SHP77 treated with DMSO at 0.1 percent for 48 hours (cell line): ENCODE measurements at regions not wholly inside any gene's neighbourhood (a gene's known extent, or its start where the extent isn't known, plus 50 kb on each side); places are given as distances from the start of the nearest gene placed in this dataset.
"Not testable (repeated sequence)": the region's sequence is repeated elsewhere in the genome, so short reads cannot be mapped to it uniquely, and the experiment has no call there.

ENCODE experiments used
- DNase-seq: peaks from one replicate; lab custom pipeline; 2025; lab: John Stamatoyannopoulos, UW

DNA sequence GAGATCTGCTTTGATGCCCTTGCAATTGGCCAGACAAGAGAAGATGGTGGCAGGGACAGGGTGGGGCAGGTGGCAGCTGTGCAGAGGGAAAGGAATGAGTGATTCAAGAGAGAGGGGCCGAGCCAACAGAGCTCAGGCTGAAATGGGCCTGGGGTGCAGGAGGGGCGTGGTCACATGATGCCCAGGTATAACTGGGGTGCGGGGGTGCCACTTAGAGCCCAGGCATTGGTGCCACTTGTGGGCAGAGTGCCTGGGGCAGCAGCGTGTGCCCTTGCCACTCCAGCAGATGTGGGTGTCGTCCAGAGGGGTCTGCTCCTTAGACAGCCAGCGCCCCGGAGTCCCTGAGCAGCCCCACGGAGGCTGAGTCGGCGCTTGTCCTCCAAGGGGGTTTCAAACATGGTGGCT is 88.7 kb downstream of the PLXNA1 start:
- no peak for DNase-seq

DNA sequence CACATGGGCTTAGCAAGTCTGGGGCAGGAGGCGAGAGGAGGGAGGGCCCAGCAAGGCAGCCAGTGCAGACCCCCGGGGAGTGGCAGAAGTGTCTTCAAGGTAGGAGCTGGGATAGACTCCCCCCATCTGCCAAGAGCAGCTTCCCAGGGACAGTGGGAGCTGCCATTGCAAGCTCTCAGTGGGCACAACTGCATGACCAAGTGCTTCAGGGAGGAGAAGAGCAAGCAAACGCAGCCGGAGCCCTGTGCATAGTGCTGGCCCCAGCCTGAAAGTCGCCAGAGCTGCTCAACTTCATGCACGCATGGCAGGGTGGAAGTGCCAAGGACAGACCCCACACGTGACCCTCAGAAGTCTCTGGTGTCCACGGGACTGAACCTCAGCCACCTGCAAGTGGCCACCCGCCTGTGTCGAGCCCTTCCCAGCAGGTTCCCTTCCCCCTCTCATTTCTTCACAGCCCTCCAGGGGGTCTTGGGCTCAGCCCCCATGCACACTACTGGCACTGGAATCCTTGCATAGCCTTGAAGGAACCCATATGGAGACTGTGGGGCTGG is 89.4 kb downstream of the PLXNA1 start:
- no peak for DNase-seq

DNA sequence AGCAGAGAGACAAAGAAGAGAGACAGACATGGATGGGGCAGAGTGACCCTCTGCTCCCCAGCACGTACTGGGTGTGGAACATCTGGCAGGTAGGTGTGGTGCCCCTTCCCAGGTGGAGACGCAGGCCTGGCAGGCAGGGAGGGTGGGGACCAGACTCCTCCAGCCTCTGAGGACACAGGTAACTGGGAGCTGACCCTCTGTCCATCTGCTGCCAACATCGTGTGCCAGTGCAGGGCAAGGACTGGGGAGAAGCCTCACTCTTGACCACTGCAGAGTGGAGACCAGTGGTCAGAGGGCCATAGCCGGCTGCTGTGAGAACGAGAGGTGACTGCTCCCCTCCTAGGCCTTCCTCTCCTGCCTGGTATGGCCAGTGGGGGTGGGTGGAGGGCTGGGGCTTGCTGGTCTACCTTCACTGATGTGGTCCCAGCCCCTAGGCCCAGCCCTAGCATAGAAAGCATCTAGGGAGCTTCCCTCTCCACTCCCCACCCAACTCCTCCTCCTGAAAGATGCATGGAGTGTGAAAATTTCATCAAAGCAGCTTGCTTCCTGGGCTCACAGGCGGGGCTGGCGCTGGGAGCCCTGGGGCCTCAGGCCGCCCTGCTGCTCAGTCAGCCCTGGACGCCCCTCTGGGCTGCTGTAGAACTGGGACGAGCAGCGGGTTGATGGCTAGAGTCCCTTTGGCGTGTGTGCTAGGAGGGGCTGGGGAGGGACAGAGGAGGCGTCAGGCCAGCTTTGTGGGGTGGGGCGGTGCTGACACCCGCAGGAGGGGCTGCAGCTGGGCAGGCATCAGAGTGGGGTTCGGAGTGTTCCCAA is 90.3 kb downstream of the PLXNA1 start:
- DNase-seq = no peak

DNA sequence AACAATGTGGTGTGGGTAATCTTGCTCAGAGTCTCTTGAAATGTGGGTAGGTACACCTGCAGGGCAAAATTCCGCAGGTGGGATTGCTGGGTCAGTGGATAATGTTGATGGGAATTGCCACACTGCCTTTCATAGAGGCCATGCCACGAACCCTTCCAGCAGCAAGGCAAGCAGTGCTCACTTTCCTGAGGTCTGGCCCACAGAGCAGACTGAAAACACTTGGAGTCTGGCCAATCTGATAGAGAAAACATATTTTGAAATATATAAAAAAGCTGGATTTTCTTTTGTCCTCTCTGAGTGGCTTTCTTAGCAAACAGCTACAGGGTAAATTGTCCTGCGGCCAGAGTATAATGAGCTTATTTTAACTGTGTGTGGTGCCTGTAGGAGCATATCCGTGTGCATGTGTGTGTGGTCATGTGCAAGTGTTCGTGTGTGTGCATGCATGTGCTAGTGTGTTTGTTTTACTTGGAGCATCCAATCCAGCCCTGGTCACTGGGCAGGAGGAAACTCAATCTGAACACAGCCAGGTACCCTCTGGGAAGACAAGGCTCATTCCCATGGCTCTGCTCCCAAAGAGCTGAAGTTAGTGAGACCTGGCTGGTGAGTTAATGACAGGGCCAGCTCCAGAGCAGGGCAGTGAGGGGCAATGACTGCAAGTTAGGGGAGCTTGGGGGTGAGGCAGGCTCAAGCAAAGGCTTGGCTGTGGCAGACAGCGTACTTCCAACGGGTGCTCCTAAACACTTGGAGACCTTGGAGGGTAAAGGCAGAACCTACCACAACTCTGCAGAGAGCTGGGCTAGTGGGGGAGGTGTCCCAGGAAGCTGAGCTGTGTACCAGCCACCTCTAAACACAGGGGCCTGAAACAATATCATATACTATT is 91.3 kb downstream of the PLXNA1 start:
- no peak for DNase-seq

DNA sequence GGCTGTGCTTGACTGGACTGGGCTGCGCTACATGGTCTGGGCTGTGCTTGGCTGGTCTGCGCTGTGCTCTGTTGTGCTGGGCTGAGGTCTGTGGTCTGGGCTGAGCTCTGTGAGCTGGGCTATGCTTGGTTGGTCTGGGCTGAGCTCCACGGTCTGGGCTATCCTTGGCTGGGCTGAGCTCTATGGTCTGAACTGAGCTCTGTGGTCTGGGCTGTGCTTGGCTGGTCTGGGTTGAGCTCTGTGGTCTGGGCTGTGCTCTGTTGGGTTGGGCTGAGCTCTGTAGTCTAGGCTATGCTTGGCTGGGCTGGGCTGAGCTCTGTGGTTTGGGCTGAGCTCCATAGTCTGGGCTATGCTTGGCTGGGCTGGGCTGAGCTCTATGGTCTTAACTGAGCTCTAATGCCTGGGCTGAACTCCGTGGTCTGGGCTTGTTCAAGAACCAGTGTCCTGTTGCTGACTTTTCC is 92.0 kb downstream of the PLXNA1 start:
- no peak for DNase-seq

DNA sequence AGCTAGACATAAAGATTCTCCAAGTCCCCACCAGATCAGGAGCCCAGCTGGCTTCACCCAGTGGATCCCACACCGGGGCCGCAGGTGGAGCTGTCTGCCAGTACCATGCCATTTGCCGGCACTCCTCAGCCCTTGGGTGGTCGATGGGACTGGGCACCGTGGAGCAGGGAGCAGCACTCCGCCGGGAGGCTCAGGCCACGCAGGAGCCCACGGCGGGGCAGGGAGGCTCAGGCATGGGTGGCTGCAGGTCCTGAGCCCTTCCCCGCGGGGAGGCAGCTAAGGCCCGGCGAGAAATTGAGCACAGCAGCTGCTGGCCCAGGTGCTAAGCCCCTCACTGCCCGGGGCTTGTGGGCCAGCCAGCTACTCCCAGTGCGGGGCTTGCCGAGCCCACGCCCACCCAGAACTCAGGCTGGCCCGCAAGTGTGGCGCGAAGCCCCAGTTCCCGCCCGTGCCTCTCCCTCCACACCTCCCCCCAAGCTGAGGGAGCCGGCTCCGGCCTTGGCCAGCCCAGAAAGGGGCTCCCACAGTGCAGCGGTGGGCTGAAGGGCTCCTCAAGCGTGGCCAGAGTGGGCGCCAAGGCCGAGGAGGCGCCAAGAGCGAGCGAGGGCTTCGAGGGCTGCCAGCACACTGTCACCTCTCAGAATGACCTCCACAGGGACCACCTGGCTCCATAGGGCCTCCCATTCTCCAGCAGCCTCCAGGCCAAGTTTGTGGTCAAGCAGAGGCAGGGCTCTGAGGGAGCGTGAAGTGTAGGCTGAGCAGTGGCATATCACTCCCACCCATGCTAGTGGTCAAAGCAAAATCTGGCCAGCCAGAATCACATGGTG is 93.5 kb downstream of the PLXNA1 start:
- not testable (repeated sequence) for DNase-seq

DNA sequence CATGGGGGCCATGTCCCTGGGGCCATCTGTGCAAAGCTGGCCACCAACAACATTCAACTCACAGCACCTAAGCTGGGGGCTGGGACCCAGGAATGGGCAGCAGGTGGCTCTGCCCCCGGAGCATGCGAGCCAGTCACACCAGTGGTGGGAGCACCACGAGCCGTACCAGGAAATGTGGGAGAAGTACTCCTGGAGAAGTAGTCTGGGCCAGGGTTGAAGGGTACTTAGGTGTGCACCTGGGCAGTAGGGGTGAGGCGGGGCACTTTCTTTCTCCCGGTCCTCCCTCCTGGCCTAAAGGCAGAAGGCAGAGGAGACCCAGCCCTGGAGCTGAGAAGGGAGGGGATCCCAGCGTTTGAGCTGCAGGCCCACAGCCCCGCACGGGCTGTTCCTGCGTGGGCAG is 94.2 kb downstream of the PLXNA1 start:
- DNase-seq = no peak

DNA sequence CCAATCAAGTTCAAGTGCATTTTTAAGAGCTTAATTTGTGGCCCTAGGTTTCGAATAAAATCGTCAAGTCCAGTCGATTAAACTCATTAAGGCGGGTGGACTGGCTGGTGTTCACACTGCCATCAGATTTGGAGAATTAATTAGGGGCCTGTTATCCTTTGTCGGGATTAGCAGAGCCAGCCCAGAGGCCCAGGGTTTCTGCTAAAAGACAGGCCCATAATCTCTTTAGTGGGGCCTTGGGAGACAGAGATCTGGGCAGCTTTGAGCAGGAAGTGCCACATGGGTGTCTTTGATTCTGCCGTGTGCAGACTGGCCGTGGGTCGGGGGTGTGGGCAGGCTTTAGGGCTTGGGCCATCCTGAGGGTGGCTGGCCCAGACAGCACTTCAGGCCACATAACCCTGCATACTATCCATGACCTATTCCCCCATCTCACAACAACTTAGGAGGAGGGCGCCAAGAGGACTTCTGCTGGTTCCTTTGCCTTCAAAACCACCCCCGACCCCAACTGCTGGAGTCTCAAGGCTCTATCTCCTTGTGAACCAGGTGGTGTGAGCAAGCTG is 94.7 kb downstream of the PLXNA1 start:
- no peak for DNase-seq

DNA sequence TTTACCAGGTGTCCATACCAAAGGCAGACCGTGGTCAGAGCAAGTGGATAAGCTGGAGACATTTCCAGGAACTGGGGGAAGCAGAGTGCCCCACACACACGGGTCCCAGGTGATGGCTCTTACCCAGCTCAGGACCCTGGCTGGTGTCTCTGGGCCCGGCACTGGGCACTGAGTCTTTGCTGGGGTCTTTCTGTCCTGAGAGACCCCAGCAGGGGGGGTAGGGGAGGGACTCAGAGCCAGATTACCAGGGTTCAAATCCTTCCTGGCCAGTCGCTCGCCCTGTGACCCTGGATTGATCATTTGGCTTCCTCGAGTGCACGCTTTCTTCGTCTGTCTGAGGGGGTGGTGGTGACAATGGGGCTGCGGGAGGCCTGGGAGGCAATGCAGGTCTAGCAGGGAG is 95.7 kb downstream of the PLXNA1 start:
- DNase-seq = no peak

DNA sequence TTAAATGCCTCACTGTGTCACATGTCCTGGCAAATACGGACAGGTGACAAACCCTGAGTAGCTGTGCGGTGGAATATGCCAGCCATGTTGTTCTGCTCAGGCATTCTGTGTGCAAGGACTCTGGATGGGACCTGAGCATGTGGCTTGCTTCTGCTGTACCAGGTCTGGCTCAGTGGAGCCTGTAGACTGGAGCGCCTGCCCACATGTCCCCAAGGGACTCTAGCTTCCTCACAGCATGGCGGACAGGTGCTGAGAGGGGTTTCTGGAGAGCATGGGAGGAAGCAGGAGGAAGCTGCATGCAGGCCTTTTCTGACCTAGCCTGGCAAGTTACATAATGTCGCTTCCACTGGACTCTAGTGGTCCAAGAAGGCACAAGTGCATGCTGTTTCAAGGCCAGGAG is 96.3 kb downstream of the PLXNA1 start:
- no peak for DNase-seq

DNA sequence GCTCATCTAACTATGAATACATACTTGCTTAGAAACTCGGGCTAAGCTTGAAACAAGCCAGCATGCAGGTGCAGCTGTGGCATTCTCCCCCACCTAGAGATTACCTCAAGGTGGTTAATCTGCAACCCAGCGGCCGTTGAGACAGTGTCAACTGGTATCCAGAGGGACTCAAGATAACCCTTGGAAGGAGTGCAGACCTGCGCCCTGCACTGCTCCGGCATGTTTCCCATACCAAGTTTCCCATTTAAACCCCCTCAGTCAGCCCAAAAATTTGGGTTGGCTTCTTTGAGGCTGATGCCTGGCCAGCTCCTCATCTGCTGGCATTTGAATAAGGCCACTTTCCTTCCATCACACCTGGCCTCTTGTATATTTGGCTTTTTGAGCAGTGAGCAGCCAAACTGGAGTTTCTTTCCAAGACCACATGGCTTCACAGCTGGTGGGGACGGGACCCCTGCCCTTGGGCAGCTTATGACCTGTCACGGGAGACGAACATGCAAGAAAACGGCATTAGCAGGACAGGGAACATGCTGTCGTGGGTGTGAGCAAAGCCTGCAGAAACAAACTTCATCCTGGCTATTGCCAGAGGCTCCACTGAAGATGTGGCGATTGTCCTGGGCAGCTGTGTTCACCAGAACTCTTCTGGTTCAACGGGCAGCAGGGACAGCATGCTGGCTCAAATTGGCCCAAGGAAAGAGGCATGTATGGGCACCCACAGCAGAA is 98.2 kb downstream of the PLXNA1 start:
- no peak for DNase-seq

DNA sequence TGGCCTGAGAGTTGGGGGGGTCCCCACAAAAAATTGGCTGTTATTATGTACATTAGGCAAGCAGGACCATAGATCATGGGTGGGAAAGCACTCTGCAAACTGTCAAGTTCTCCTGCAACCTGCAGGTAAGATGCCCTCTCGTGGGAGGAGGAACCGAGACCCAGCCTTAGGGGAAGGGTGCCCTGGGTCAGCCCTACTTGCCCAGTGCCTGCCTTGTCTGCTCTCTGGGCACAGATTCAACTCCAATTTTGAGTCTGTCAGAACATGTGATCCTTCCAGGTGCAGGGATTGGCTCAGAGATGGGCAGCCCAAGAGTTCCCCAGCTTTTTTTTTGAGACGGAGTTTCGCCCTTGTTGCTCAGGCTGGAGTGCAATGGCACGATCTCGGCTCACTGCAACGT is 99.2 kb downstream of the PLXNA1 start:
- no peak for DNase-seq

DNA sequence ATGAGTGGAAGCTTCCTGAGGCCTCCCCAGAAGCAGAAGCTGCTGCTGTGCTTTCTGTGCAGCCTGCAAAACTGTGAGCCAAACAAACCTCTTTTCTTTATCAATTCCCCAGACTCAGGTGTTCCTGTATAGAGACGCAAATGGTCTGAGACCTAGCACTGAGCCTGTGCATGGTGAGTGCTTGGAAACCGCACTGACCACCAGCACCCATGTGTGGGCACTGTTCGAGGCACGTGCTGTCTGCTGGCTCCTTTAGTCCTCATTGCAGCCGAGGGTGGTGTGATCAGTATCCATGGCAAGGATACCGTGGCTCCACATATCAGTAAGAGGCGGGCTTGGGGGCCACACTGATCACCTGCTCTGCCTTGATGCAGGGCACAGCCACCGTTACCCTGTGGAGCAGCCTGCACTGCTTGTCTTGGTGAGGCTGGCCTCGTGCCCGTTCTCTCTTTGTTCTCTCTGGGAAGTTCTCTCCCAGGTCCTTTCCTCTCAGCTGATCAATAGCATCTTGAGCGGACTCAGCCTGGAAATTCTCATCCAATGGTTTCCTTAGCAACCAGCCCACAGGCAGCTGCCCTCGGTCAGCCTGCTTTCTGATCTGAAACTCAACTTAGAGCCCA is 101.0 kb downstream of the PLXNA1 start:
- DNase-seq = no peak

DNA sequence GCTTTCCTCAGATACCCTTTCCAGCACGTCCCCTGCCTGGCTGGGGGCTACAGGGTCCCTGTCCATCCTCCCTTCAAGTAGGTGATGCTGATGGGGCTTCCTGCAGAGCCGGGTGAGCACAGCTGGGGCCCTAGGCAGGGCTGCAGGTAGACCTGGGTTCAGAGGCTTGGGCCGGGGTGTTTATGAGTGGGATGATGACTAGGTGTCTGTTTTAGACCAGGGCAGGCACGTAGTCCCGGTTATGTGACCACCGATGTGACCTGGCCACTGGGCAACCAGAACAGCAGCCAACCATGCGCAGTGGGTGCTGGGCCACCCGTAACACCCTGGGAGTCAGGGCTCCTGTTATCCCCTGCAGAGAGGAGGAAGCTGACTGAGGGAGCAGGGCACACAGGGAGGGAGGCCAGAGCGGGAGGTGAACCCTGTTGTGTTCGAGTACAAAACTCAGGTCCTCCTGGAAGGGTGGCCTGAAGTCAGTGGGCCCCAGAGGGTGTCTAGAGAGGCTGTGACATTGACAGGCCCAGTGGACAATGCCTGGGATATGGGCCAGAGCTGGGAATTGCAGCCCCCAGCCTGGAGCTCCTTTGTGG is 101.6 kb downstream of the PLXNA1 start:
- no peak for DNase-seq

DNA sequence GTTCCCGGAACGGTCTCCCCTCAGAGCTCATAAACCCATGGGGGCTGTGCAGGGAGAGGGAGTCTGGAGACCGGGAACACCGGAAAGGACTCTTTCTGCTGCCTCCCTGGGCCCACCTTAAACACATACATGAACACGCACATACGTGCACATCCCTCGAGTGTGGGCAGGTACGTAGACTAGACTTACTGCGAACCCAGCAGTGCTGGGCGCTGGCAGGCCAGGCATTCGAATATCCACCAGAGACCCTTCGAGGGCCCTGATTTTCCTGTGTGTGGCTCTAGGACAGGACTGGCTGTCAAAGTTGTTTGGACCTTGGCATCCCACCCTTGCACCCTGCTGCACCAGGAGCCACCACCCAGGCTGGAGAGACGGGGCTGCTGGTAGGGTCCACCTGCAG is 102.7 kb downstream of the PLXNA1 start:
- DNase-seq = no peak

DNA sequence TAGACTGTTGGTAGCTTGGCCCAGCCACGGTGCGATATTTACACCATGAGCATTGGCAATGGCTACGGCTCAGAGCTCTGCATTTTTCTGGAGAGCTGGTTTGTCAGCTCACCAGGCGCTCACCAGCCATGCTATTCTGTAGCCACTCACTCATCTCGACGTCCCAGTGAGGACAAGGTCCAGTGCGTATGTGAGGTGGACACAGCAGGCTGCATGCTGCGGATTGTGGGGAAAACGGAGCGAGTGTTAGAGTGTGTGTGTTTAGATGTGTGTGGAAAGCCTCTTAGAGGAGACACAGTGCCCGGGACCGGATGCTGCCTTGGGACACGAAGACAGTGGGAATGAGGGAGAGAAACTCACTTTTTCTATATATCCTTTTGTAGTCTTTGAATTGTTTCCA is 103.7 kb downstream of the PLXNA1 start:
- DNase-seq = not testable (repeated sequence)

DNA sequence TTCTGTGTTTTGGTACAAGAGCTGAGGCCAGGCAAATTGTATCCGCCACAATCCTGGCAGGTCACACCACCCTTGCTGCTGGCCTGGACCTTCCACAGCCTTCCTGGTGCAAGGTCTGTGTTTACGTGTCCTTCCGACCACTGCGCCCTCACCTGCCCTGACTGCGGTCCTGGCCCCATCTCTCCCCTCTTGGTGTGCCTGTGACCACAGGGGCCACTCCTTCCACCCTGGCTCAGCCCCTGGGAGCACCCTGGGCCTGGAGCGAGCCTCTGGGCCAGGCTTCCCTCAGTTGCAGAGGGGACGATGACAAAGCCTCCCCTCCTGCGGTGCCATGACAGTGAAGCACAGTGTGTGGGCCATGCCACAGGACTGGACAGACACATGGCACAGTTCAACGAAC is 104.5 kb downstream of the PLXNA1 start:
- DNase-seq = no peak

DNA sequence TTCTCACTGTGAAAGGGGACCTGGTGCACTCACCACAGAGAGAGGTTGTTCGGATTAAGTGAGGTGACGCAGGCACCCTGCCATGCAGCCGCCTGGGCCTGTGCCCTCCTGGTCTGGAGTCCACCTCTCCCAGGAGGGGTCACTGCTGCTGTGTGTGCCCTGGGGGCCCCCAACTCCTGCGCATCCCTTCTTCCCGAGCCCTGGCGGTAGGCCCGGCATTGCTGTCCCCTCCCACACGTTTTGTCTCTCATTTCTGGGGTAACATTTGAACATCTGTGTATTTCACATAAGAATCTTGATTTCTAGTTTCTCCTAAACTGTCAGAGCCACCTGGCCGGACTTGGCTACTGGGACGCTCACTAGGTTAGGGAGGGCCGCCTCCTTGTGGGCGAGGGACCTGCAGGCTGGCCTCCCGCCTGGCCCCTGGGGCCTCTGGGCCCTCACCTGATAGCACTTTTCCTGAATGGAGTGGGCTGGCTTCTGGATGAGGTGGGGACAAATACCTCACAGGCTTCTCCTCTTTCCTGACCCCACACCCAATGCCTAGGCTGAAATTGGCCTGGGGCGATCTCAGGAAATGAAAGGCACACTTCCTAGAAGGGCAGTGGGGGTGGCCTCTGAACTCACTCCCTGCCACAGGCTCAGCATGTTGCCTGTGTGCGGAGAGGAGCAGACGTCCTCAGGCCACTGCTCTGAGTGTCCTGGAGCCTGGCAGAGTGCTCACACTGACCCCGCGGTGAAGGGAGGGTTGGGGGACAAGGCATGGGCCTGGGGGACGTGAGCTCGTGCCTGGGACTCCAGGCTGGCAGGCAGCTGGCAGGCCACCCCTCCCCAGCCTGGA is 104.2 kb upstream of the PRR23E start:
- DNase-seq = no peak

DNA sequence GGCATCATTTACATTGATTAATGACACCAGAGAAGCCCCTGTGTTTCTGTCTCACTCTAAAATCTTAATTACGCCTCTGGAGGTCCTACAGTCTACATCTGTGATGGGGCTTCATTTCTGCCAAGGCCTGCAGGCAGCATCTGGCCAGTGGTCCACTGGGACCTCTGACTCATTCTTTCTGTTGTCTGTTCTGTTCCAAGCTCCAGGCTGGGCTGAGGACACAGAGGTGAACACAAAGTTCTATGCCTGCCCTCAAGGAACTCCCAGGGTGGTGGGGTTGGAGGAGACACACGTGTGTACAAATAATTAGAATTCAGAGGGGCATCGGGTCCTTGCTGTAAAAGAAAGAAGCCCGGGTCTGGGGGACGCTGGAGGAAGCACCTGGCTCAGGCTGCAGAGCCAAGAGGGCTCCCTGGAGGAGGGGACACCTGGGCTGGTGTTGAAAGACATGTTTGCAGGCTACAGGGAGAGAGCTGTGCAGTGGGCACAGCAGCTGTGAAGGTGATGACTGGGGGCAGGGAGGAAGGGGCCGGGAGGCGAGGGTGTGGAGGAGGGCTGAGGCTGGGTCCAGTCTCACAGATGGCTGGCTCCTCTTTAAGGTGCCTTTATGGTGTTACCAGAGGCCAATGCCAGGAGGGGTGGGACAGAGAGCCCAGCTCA is 103.3 kb upstream of the PRR23E start:
- no peak for DNase-seq
